ENCODE measurements at regions not wholly inside any gene's neighbourhood (a gene's known extent, or its start where the extent isn't known, plus 50 kb on each side); places are given as distances from the start of the nearest gene placed in this dataset.
"Not testable (repeated sequence)": the region's sequence is repeated elsewhere in the genome, so short reads cannot be mapped to it uniquely, and the experiment has no call there.

GRCh38 chr5:174528821-174529544 is 195.4 kb upstream of the MSX2 start:
- no peak for DNase-seq

GRCh38 chr5:174529925-174530681 is 194.3 kb upstream of the MSX2 start:
- DNase-seq, result no peak

GRCh38 chr5:174531782-174532191 is 192.6 kb upstream of the MSX2 start:
- DNase-seq, result peak; percentile 50 to 53

GRCh38 chr5:174532455-174533453 is 191.6 kb upstream of the MSX2 start:
- peak; percentile 95 to 96 for DNase-seq

- DNase-seq, result peak; percentile 69 to 80
These were observed 190.6 kb upstream of the MSX2 start for GRCh38 chr5:174533751-174534241.

- DNase-seq, result no peak
These were observed 188.7 kb upstream of the MSX2 start for GRCh38 chr5:174535669-174536068.

GRCh38 chr5:174539823-174540222 is 184.6 kb upstream of the MSX2 start:
- not testable (repeated sequence) for DNase-seq

- DNase-seq, result no peak
These were observed 182.3 kb upstream of the MSX2 start for GRCh38 chr5:174542037-174542436.

GRCh38 chr5:174542471-174542870 is 181.9 kb upstream of the MSX2 start:
- DNase-seq, result no peak

GRCh38 chr5:174545926-174546325 is 178.5 kb upstream of the MSX2 start:
- DNase-seq, result no peak

- no peak for DNase-seq
These were observed 176.6 kb upstream of the MSX2 start for GRCh38 chr5:174547814-174548213.

GRCh38 chr5:174549254-174549653 is 175.1 kb upstream of the MSX2 start:
- no peak for DNase-seq

- DNase-seq, result no peak
These were observed 174.4 kb upstream of the MSX2 start for GRCh38 chr5:174550026-174550425.

- no peak for DNase-seq
These were observed 172.0 kb upstream of the MSX2 start for GRCh38 chr5:174552428-174552827.

- DNase-seq, result no peak
These were observed 170.8 kb upstream of the MSX2 start for GRCh38 chr5:174553556-174553955.

GRCh38 chr5:174555726-174556125 is 168.7 kb upstream of the MSX2 start:
- DNase-seq, result no peak

- no peak for DNase-seq
These were observed 167.6 kb upstream of the MSX2 start for GRCh38 chr5:174556756-174557155.

GRCh38 chr5:174558190-174558589 is 166.2 kb upstream of the MSX2 start:
- no peak for DNase-seq

- DNase-seq, result no peak
These were observed 165.2 kb upstream of the MSX2 start for GRCh38 chr5:174559141-174559540.

- DNase-seq, result no peak
These were observed 164.8 kb upstream of the MSX2 start for GRCh38 chr5:174559566-174560090.

GRCh38 chr5:174560861-174561260 is 163.5 kb upstream of the MSX2 start:
- DNase-seq, result no peak

GRCh38 chr5:174563040-174563439 is 161.3 kb upstream of the MSX2 start:
- not testable (repeated sequence) for DNase-seq

- no peak for DNase-seq
These were observed 160.5 kb upstream of the MSX2 start for GRCh38 chr5:174563899-174564298.

All from Kasumi-1 (cell line).